Body of pancreas (tissue), 4 donors: ENCODE measurements at regions not wholly inside any gene's neighbourhood (a gene's known extent, or its start where the extent isn't known, plus 50 kb on each side); places are given as distances from the start of the nearest gene placed in this dataset.

Experiments
- ATAC-seq: fragments of 150-250 bp; one replicate; pipeline ENCODE4 v1.9.1; 2016
- DNase-seq, 4 donors: peaks; one replicate each; pipeline ENCODE4 v3.0.0-alpha.2; 2019
- H3K27ac ChIP-seq, 4 donors: fragments of 200-600 bp; sonication (generic); 1 replicate in 3 of 4; 2 replicates in 1 of 4; pipeline versions ENCODE4 v1.5.1 to v1.6.1; 2016 to 2019; ENCODE audit warnings: mild to moderate bottlenecking in 1 of 4, mixed read lengths in 1 of 4, moderate library complexity in 1 of 4
- H3K27me3 ChIP-seq, 2 donors: fragments of 200-600 bp; sonication (generic); one replicate each; pipeline ENCODE4 v1.6.0; 2016; ENCODE audit warnings: mild to moderate bottlenecking in 1 of 2
- H3K36me3 ChIP-seq, 2 donors: fragments of 200-600 bp; sonication (generic); replicated peaks in 1 of 2; 2 replicates each; pipeline ENCODE4 v1.5.1; 2016; ENCODE audit warnings: low read depth in 2 of 2; ENCODE audit not compliant: insufficient read depth in 1 of 2
- H3K4me1 ChIP-seq: fragments of 200-600 bp; sonication (generic); one replicate; pipeline ENCODE4 v1.6.0; 2016
- H3K4me3 ChIP-seq, 2 donors: fragments of 200-600 bp; sonication (generic); 1 replicate in 1 of 2; 2 replicates in 1 of 2; pipeline ENCODE4 v1.5.1; 2016 to 2019
- H3K9me3 ChIP-seq, 3 donors: fragments of 200-600 bp; sonication (generic); 1 replicate in 2 of 3; 2 replicates in 1 of 3; pipeline ENCODE4 v1.5.1; 2016
- CTCF ChIP-seq, 7 experiments: fragments of 450-650 bp in 4 of 7; fragments of 200-600 bp in 3 of 7; sonication (generic) in 3 of 7; IDR thresholded peaks; one replicate each; pipeline ENCODE4 v1.5.1; 2016 to 2019; ENCODE audit warnings: antibody characterized with exemption in 7 of 7
- POLR2A ChIP-seq, 3 donors: fragments of 450-650 bp; IDR thresholded peaks; one replicate each; pipeline ENCODE4 v1.6.1; 2016; ENCODE audit warnings: antibody characterized with exemption in 3 of 3, mild to moderate bottlenecking in 2 of 3
- WGBS, 2 donors: methylation state at CpG; one replicate each; pipeline ENCODE4 v1.1.5; 2017; 5-methylcytosine and 5-hydroxymethylcytosine counted together
- intact Hi-C: fragments of 100-400 bp; cut with DNase I; formaldehyde crosslinking; loops from one replicate; pipeline ENCODE4 v1.15.1; 2023

- ATAC-seq (no peak), DNase-seq (no peak)
- intact Hi-C loops = no loop called here
- H3K27me3 ChIP-seq = no peaks in the 10 kb centered on the region
- no peaks in the 10 kb centered on the region for H3K4me1 ChIP-seq
- no peaks in the 10 kb centered on the region for H3K36me3 ChIP-seq
- H3K9me3 ChIP-seq = peaks cover 0 to 6% (median 0%) of the 10 kb centered on the region in 3 donors
- TF ChIP-seq CTCF (IDR thresholded peaks at IDR 0.05) = no peak
- no peak for TF ChIP-seq POLR2A (IDR thresholded peaks at IDR 0.05)
- H3K27ac ChIP-seq = no peak overlapping the region
- no peak overlapping the region for H3K4me3 ChIP-seq
These were observed 665.6 kb downstream of the FGF9 start for GRCh38 chr13:22336460-22336859.

GRCh38 chr13:22357132-22357531 is 686.3 kb downstream of the FGF9 start:
- Histone ChIP-seq H3K36me3 (no peaks in the 10 kb centered on the region), H3K27ac (no peak overlapping the region), H3K4me1 (no peaks in the 10 kb centered on the region), H3K27me3 (no peaks in the 10 kb centered on the region), H3K4me3 (no peak overlapping the region), H3K9me3 (no peaks in the 10 kb centered on the region)
- ATAC-seq (no peak), DNase-seq (no peak)
- 74 to 83% methylated on average over 3 of the region's 3 CpGs for WGBS, 2 donors
- intact Hi-C loops = no loop called here
- no peak for TF ChIP-seq CTCF (IDR thresholded peaks at IDR 0.05)
- no peak for TF ChIP-seq POLR2A (IDR thresholded peaks at IDR 0.05)

GRCh38 chr13:22369090-22369489 is 698.2 kb downstream of the FGF9 start:
- Histone ChIP-seq H3K36me3 (no peaks in the 10 kb centered on the region), H3K4me3 (no peak overlapping the region), H3K27ac (no peak overlapping the region), H3K27me3 (no peaks in the 10 kb centered on the region), H3K4me1 (no peaks in the 10 kb centered on the region), H3K9me3 (peaks cover 0 to 22% (median 0%) of the 10 kb centered on the region in 3 donors)
- DNase-seq = no peak
- TF ChIP-seq CTCF (IDR thresholded peaks at IDR 0.05) = no peak
- TF ChIP-seq POLR2A (IDR thresholded peaks at IDR 0.05) = no peak
- intact Hi-C loops = no loop called here
- 53 to 81% methylated on average over 2 of the region's 2 CpGs for WGBS, 2 donors
- no peak for ATAC-seq

- no peak for DNase-seq
- peaks cover 0 to 18% (median 0%) of the 10 kb centered on the region in 3 donors for H3K9me3 ChIP-seq
- H3K36me3 ChIP-seq = no peaks in the 10 kb centered on the region
- TF ChIP-seq POLR2A (IDR thresholded peaks at IDR 0.05) (no peak), CTCF (IDR thresholded peaks at IDR 0.05) (no peak)
- no peaks in the 10 kb centered on the region for H3K27me3 ChIP-seq
- H3K4me3 ChIP-seq = no peak overlapping the region
- no peak for ATAC-seq
- no peak overlapping the region for H3K27ac ChIP-seq
- H3K4me1 ChIP-seq = no peaks in the 10 kb centered on the region
- intact Hi-C loops = no loop called here
These were observed 699.0 kb downstream of the FGF9 start for GRCh38 chr13:22369840-22370239.

GRCh38 chr13:22372261-22372660 is 701.4 kb downstream of the FGF9 start:
- Histone ChIP-seq H3K27me3 (no peaks in the 10 kb centered on the region), H3K9me3 (peaks cover 0 to 18% (median 0%) of the 10 kb centered on the region in 3 donors), H3K27ac (no peak overlapping the region), H3K4me3 (no peak overlapping the region), H3K4me1 (no peaks in the 10 kb centered on the region), H3K36me3 (no peaks in the 10 kb centered on the region)
- ATAC-seq (no peak), DNase-seq (no peak)
- intact Hi-C loops = no loop called here
- no peak for TF ChIP-seq CTCF (IDR thresholded peaks at IDR 0.05)
- TF ChIP-seq POLR2A (IDR thresholded peaks at IDR 0.05) = no peak
- 80 to 81% methylated on average over 3 of the region's 3 CpGs for WGBS, 2 donors
